T-helper 2 cell treated with Interferon-gamma antibody and Interleukin-4, amounts not matched to agents 5 μg/mL and 100 μg/mL, for 36 hours (primary cell): ENCODE measurements at regions not wholly inside any gene's neighbourhood (a gene's known extent, or its start where the extent isn't known, plus 50 kb on each side); places are given as distances from the start of the nearest gene placed in this dataset.
"Not testable (repeated sequence)": the region's sequence is repeated elsewhere in the genome, so short reads cannot be mapped to it uniquely, and the experiment has no call there.

Experiments used
- DNase-seq: peaks from one replicate; pipeline ENCODE4 v3.0.0; 2021; ENCODE audit warnings: low spot score
- H3K27ac Mint-ChIP-seq: one replicate; pipeline ENCODE4 v1.8.0; 2021; ENCODE audit warnings: mild to moderate bottlenecking, mixed read lengths
- H3K27me3 Mint-ChIP-seq: one replicate; pipeline ENCODE4 v1.8.0; 2021; ENCODE audit warnings: low read depth, mixed read lengths
- H3K36me3 Mint-ChIP-seq: one replicate; pipeline ENCODE4 v1.8.0; 2021; ENCODE audit warnings: low read depth, mixed read lengths
- H3K4me1 Mint-ChIP-seq: one replicate; pipeline ENCODE4 v1.8.0; 2021; ENCODE audit warnings: low read depth, mixed read lengths
- H3K4me3 Mint-ChIP-seq: one replicate; pipeline ENCODE4 v1.8.0; 2022; ENCODE audit warnings: mild to moderate bottlenecking, moderate library complexity, mixed read lengths
- H3K9me3 Mint-ChIP-seq: one replicate; pipeline ENCODE4 v1.8.0; 2021; ENCODE audit warnings: mixed read lengths

DNA sequence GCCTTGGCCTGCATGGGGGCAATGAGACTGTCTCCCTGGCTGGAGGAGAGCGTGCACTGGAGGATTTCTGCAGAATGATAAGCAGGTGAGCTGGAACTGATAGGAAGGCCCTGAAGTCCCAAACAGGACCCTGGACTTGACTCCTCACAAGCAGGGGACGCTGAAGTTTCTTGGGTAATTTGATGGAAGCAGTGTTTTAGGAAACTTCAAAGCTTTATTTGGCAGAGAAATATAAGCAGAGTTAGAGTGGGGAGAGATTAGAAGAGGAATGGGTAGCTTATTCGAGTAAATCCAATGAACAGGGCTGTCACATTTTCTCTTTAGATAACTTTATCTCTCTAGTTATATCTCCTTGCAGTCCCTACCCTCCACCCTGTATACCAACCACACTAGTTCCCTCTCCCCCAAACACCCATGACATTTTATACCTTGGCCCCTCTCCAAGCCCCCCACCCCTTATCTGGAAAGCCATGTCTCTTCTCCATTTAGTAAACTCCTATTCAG is 73.6 kb upstream of the IGFBP5 start:
- no peaks in the 10 kb centered on the region for H3K4me1 Mint-ChIP-seq
- no peaks in the 10 kb centered on the region for H3K9me3 Mint-ChIP-seq
- H3K27ac Mint-ChIP-seq, result no peak overlapping the region
- no peaks in the 10 kb centered on the region for H3K36me3 Mint-ChIP-seq
- no peak for DNase-seq
- H3K27me3 Mint-ChIP-seq, result peaks cover 13% of the 10 kb centered on the region
- H3K4me3 Mint-ChIP-seq, result no peak overlapping the region

DNA sequence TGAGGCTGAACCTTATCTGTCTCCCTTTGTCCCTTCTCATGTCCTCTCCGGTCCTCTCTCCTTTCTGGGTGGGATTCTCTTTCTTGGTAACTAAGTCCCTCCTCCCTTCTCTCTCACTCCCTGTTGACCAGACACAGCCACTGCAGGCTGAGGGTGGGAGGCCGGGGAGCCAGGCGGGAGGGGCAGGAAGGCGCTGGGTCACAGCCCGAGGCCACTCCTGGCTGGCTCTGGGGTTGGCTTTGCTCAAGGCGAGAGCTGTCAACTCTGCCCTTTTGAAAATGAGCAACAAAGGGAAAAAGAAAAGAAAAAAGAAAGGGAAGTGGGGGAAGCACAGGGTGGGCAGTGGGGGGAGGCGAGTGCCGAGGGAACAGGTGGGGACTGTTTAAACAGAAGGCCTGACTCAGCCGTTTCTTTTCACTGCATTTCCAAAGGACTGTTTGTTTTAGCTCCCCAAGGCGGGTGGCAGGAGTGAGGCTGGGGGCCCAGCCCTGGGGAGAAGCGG is 70.5 kb upstream of the IGFBP5 start:
- Mint-ChIP-seq H3K36me3 (no peaks in the 10 kb centered on the region), H3K27me3 (peaks cover 14% of the 10 kb centered on the region), H3K4me3 (no peak overlapping the region), H3K4me1 (no peaks in the 10 kb centered on the region), H3K9me3 (no peaks in the 10 kb centered on the region), H3K27ac (no peak overlapping the region)
- DNase-seq, result no peak

DNA sequence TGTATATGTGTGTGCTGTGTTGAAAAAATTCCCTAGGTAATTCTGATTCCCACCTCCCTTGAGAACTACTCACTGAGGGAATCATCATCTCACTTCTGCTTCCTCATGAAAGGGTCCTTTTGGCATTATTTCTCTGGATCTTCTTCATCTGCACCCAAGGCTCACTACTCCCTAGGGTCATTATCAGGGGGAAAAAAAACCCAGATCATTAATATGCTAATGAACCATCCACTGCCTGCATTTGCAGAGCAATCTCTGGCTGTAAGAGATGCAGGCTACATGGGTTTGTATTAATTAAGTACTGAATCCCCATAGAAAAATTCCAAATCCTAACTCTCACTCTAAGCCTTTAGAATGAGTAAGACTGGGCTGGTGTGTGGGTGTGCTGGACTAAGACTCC is 68.0 kb upstream of the IGFBP5 start:
- no peaks in the 10 kb centered on the region for H3K36me3 Mint-ChIP-seq
- DNase-seq, result no peak
- no peak overlapping the region for H3K4me3 Mint-ChIP-seq
- H3K27ac Mint-ChIP-seq, result no peak overlapping the region
- H3K9me3 Mint-ChIP-seq, result no peaks in the 10 kb centered on the region
- H3K27me3 Mint-ChIP-seq, result peaks cover 17% of the 10 kb centered on the region
- no peaks in the 10 kb centered on the region for H3K4me1 Mint-ChIP-seq

DNA sequence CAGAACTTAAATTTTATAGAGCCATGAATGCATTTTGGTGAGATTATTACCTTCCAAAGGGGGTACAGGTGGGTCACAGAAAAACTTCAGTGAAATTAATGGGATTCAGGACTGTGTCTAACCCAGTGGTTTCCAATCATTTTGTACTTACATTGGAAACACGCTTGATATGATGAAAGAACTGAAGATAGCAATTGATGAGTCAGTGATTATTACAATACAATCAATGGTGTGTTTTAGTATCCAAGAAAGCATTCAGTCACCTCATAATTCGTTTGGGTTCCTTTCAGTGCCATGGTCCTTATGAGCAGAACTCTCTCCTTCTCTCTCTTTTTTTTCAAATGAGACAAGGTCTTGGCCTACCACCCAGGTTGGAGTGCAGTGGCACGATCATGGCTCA is 66.5 kb upstream of the IGFBP5 start:
- Mint-ChIP-seq H3K9me3 (no peaks in the 10 kb centered on the region), H3K36me3 (no peaks in the 10 kb centered on the region), H3K27me3 (peaks cover 17% of the 10 kb centered on the region), H3K4me1 (no peaks in the 10 kb centered on the region), H3K4me3 (no peak overlapping the region), H3K27ac (no peak overlapping the region)
- no peak for DNase-seq

DNA sequence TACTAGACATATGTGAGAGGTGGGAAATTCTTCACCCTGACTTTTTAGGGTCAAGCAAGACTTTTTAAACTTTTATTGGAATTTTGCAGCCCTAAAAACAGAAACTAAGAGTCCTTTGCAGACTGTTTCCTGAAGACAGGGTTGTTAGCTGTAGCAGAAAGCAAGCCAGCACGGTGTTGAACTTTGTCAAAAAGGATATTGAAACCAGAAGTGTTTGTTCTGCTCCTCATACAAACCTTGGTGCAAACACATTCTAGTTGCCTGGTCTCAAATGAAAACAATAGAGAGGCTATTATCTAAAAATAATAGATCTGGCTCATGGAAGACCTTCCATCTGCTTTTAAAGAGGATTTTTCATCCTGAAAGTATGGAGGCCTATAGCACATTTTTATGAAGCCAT is 65.8 kb upstream of the IGFBP5 start:
- Mint-ChIP-seq H3K27ac (no peak overlapping the region), H3K27me3 (peaks cover 17% of the 10 kb centered on the region), H3K36me3 (no peaks in the 10 kb centered on the region), H3K4me1 (no peaks in the 10 kb centered on the region), H3K9me3 (no peaks in the 10 kb centered on the region), H3K4me3 (no peak overlapping the region)
- no peak for DNase-seq

DNA sequence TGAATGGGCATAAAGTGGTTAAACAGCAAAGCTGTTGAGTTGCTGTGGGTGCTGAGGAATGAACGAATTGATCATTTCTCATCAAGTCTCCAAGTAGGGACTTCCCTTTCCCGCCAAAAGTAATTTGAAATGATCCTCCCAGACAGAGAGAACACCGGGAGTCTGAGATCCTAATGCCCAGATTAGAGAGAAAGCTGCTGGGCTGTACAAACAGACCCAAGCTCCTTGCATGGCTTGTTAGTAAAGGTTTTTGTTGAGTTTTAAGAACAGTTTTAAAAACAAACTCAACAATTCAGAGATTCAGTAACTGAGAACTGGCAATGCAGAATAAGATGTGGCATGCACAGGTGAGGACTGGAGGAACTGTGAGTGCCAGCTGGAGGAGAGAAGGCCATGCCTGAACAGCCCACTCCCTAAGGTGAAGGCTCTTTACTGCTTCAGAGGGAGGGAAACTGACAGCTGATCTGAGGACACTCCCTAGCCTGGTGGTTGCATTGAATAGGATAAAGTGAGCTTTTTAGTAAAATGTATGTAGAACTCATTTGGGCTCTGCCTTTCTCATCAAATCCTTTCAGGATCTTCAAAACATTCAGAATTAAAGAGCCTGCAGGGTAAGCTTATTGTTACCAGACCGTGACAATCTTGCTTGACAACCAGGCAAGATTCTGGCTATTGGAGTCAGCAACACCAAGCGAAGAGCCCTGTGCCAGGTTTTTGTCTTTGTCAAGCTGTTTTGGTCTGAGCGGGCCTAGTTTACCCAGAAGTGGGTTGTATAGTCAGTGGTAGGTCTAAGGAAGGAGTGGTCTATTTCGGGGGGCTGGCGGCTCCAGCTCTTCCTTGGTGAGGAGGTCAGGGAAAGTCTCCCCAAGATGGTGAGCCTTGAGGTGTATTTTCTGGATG is 63.2 kb upstream of the IGFBP5 start:
- DNase-seq, result no peak
- no peak overlapping the region for H3K27ac Mint-ChIP-seq
- no peaks in the 10 kb centered on the region for H3K9me3 Mint-ChIP-seq
- peaks cover 2% of the 10 kb centered on the region for H3K27me3 Mint-ChIP-seq
- no peaks in the 10 kb centered on the region for H3K36me3 Mint-ChIP-seq
- H3K4me3 Mint-ChIP-seq, result no peak overlapping the region
- H3K4me1 Mint-ChIP-seq, result no peaks in the 10 kb centered on the region

DNA sequence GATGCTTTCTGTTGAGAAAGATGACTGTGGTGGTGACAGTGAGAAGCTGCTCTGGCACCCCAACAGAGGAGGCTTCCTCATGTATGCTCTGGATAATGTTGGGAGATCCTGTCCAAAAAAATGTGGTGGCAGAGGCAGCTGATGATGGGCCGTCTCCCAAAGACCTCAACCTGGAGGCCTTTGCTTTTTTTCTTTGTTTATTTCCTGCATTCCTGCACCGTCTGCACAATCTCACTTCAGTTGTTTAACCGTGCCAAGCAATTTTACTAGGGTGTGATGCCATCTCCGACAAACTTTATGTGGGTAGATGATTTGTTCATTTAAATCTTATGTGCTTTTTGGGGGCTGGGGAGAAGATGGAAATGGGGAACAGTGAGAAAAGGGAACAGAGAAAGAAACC is 62.2 kb upstream of the IGFBP5 start:
- no peaks in the 10 kb centered on the region for H3K36me3 Mint-ChIP-seq
- no peak overlapping the region for H3K4me3 Mint-ChIP-seq
- H3K9me3 Mint-ChIP-seq, result no peaks in the 10 kb centered on the region
- DNase-seq, result no peak
- H3K27me3 Mint-ChIP-seq, result peaks cover 2% of the 10 kb centered on the region
- no peaks in the 10 kb centered on the region for H3K4me1 Mint-ChIP-seq
- no peak overlapping the region for H3K27ac Mint-ChIP-seq

DNA sequence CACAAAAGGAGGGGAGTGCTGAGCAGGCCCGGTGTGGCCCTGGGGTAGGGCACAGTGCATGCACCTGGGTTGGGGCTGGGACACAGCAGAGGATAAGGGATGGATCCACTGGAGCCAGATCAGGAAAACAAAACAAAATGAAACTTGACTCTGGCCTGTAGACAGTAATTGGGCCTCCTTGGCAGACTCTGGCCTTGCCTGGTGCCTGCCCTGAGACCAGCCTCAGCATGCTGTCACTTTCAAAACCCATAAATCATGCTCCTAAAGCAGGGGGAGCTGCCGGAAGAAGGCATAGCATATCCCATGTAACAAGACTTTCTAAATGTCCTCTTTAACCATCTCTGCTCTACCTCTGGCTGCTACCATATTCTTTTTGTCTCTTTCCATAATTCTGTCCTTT is 61.1 kb upstream of the IGFBP5 start:
- no peaks in the 10 kb centered on the region for H3K9me3 Mint-ChIP-seq
- no peaks in the 10 kb centered on the region for H3K36me3 Mint-ChIP-seq

DNA sequence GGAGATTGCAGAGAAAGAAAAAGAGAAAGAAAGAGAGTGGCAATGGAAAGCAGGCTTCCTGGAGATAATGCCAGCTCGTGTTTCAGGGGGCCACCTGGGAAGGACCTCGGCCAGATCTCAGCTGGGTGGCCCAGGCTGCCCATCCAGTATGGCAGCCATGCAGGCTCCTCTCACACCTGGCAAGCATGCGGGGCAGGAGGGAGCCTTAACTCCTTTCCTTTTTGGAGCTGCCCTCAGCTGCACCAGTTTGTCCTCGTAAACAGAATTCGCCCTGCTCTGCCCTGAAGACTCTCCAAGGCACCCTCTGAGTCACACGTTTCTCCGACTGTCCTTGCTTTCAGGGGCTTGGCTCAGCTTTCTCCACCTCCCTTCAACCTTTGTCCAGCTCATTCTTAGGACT is 59.5 kb upstream of the IGFBP5 start:
- Mint-ChIP-seq H3K4me3 (no peak overlapping the region), H3K9me3 (no peaks in the 10 kb centered on the region), H3K27ac (no peak overlapping the region), H3K27me3 (peaks cover 18% of the 10 kb centered on the region), H3K36me3 (no peaks in the 10 kb centered on the region), H3K4me1 (no peaks in the 10 kb centered on the region)
- no peak for DNase-seq

More for the DNA sequence above, 61.1 kb upstream of the IGFBP5 start:
- Mint-ChIP-seq H3K27me3 (peaks cover 7% of the 10 kb centered on the region), H3K27ac (no peak overlapping the region), H3K4me3 (no peak overlapping the region), H3K4me1 (no peaks in the 10 kb centered on the region)
- DNase-seq, result no peak

DNA sequence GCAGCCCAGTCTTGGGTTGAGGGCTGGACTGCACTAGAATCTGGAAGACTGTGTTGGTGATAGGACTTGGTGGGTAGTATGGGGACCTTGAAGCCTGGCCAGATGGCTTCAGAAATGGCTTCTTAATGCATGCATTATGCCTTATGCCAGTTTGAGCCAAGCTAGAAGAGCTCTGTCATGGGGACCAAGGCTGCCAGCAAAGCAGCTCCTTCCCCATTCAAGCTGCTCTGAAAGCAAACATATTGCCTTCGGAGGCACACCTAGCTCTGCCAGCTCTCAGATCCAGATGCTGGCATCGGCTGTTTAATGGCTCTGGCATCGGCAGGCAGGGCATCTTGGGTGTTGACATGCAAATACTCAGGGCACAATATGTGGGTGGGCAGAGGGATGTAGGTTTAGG is 59.0 kb upstream of the IGFBP5 start:
- no peaks in the 10 kb centered on the region for H3K9me3 Mint-ChIP-seq
- H3K4me1 Mint-ChIP-seq, result no peaks in the 10 kb centered on the region
- H3K4me3 Mint-ChIP-seq, result no peak overlapping the region
- no peak overlapping the region for H3K27ac Mint-ChIP-seq
- DNase-seq, result no peak
- H3K36me3 Mint-ChIP-seq, result no peaks in the 10 kb centered on the region
- H3K27me3 Mint-ChIP-seq, result peaks cover 21% of the 10 kb centered on the region

DNA sequence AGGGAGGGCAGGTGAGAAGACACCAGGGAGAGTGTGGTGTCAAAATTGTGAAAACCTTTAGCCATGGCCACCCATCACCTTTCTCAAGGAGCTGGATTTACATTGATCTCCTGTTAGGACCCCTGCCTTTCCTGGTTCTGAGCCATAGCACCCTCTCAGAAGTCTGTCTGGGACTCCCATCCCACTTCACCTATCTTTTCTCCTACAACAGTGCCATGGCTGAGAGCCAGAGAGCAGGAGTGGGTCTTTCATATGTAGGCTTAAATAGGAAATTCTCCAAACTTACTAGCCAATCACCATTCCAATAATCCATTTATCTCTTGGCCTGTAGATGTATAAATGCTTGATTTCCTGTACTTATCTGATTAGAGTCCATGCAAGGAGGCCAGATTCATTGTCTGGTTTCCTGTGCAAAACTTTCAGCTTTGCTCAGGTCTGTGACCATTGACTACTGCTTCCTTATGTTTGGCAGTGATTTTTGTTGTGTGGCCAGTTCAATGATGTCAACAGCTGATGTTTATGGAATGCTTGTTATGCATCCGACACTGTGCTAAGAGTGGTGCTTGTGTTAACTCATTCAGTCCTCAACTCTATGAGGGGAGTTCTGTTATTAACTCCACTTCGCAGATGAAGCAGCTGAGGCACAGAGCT is 57.6 kb upstream of the IGFBP5 start:
- Mint-ChIP-seq H3K4me1 (no peaks in the 10 kb centered on the region), H3K27me3 (peaks cover 34% of the 10 kb centered on the region), H3K36me3 (no peaks in the 10 kb centered on the region), H3K27ac (no peak overlapping the region), H3K9me3 (no peaks in the 10 kb centered on the region), H3K4me3 (no peak overlapping the region)
- no peak for DNase-seq

DNA sequence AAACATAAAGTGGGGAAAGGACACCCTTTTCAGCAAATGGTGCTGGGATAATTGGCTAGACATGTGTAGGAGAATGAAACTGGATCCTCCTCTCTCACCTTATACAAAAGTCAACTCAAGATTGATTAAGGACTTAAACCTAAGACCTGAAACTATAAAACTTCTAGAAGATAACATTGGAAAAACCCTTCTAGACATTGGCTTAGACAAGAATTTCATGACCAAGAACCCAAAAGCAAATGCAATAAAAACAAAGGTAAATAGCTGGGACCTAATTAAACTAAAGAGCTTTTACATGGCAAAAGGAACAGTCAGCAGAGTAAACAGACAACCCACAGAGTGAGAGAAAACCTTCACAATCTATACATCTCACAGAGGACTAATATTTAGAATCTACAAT is 55.4 kb upstream of the IGFBP5 start:
- not testable (repeated sequence) for DNase-seq, H3K27ac Mint-ChIP-seq, H3K4me1 Mint-ChIP-seq, H3K9me3 Mint-ChIP-seq, H3K36me3 Mint-ChIP-seq, H3K4me3 Mint-ChIP-seq
- H3K27me3 Mint-ChIP-seq, result peaks cover 39% of the 10 kb centered on the region

DNA sequence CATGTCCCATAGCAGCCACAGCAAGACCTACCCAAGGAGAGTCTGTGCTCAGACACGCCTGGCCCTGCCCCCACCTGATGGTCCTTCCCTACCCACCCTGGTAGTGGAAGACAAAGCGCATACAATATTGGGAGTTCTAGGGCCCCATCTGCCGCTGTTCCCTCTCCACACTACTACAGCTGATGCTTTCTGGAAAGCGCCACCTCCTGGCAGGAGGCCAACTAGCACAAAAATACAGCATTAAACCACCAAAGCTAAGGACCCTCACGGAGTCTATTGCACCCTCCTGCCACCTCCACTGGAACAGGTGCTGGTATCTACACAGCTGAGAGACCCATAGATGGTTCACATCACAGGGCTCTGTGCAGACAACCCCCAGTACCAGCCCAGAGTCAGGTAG is 50.9 kb upstream of the IGFBP5 start:
- not testable (repeated sequence) for H3K9me3 Mint-ChIP-seq, H3K4me1 Mint-ChIP-seq, H3K36me3 Mint-ChIP-seq, DNase-seq, H3K4me3 Mint-ChIP-seq, H3K27ac Mint-ChIP-seq
- H3K27me3 Mint-ChIP-seq, result peaks cover 32% of the 10 kb centered on the region

DNA sequence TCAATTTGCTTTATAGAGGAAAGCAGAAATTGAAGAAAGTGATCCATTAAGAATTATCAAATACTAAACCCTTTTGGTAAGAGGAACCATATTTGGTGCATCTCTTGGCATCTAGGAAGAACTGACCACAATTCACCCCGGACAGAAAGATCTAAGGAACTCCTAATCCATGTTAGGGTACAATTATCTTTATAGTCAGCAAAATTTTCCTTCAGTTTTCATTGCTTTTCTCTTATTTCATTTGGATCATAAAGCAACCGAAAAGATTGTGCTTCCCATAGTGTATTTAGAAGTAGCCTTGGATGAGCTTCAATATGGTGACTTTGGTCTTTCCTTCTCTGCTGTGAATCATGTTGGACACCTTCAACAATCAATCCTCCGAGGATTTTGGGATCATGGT is 50.1 kb upstream of the IGFBP5 start:
- DNase-seq, result no peak
- H3K9me3 Mint-ChIP-seq, result no peaks in the 10 kb centered on the region
- H3K27ac Mint-ChIP-seq, result no peak overlapping the region
- no peak overlapping the region for H3K4me3 Mint-ChIP-seq
- H3K36me3 Mint-ChIP-seq, result no peaks in the 10 kb centered on the region
- no peaks in the 10 kb centered on the region for H3K4me1 Mint-ChIP-seq
- peaks cover 26% of the 10 kb centered on the region for H3K27me3 Mint-ChIP-seq
